H1 (cell line): ENCODE measurements at regions not wholly inside any gene's neighbourhood (a gene's known extent, or its start where the extent isn't known, plus 50 kb on each side); places are given as distances from the start of the nearest gene placed in this dataset.

Experiments
- CHD7 ChIP-seq: fragments of 300-600 bp; sonication (generic); IDR thresholded peaks from 2 replicates; pipeline ENCODE4 v1.7.1; 2012; ENCODE audit warnings: low read length, moderate library complexity, mild to moderate bottlenecking, inconsistent platforms; ENCODE audit not compliant: insufficient replicate concordance
- CTBP2 ChIP-seq: IDR thresholded peaks from 2 replicates; pipeline ENCODE4 v1.7.0; 2011; ENCODE audit warnings: borderline replicate concordance, mild to moderate bottlenecking, moderate library complexity, mixed read lengths, low read length; ENCODE audit not compliant: insufficient read depth, insufficient read length
- KDM1A ChIP-seq: fragments of 200-600, 300-600 bp; sonication (generic); IDR thresholded peaks from 2 replicates; pipeline ENCODE4 v1.7.1; 2016; ENCODE audit warnings: mild to moderate bottlenecking, low read length, borderline replicate concordance
- SIN3A ChIP-seq, 2 experiments: IDR thresholded peaks in 1 of 2; conservative IDR thresholded peaks in 1 of 2; 2 replicates each; pipeline ENCODE4 v1.6.1; 2011 to 2012; ENCODE audit warnings: low read length in 2 of 2, improper control_type of control experiment in 1 of 2, low read depth in 1 of 2, mild to moderate bottlenecking in 1 of 2
- SRF ChIP-seq: IDR thresholded peaks from 2 replicates; pipeline ENCODE4 v1.6.1; 2011; ENCODE audit warnings: mild to moderate bottlenecking, low read depth, low read length, moderate library complexity

DNA sequence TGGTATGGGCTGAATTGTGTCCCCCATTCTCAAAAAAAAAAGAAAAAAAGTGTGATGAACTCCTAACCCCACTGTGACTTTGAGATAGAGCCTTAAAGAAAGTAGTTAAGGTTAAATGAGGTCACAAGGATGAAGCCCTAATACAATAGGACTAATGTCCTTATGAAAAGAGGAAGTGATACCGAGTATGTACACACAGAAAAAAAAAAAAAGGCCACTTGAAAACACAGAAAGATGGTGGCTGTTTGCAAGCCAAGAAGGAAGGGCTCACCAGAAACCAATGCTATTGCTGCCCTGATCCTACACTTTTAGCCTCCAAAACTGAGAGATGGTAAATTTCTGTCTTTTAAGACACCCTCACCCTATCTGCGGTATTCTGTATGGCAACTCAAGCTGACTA is 955.6 kb downstream of the PCDH17 start (continued):
- TF ChIP-seq CHD7 (no peak), KDM1A (no peak), SRF (no peak), CTBP2 (no peak), SIN3A (conservative IDR thresholded peaks at IDR 0.05 in 1 of 2, IDR thresholded peaks at IDR 0.05 in 1 of 2; ENCODE audit: low read depth in 1 of 2, low read length in 2 of 2) (no peak)
